PFSK-1 (cell line): ENCODE measurements at regions not wholly inside any gene's neighbourhood (a gene's known extent, or its start where the extent isn't known, plus 50 kb on each side); places are given as distances from the start of the nearest gene placed in this dataset.

Experiments
- FOXP2 ChIP-seq: optimal IDR thresholded peaks from 2 replicates; pipeline ENCODE3; 2011; ENCODE audit warnings: borderline replicate concordance, control low read depth, inconsistent platforms; ENCODE audit not compliant: insufficient read depth; ENCODE audit errors: extremely low read length, extremely low read depth
- POLR2AphosphoS5 ChIP-seq: IDR thresholded peaks from 2 replicates; pipeline ENCODE4 v1.6.1; 2012; ENCODE audit warnings: low read depth, mild to moderate bottlenecking, control low read depth, low read length, moderate library complexity
- REST ChIP-seq, 2 experiments: IDR thresholded peaks; 2 replicates each; pipeline versions ENCODE4 v1.6.1 to v1.8.0; 2011 to 2012; ENCODE audit warnings: low read depth in 2 of 2, low read length in 2 of 2, control low read depth in 1 of 2, inconsistent platforms in 1 of 2, mild to moderate bottlenecking in 1 of 2, moderate library complexity in 1 of 2; ENCODE audit not compliant: insufficient read depth in 1 of 2
- SIN3A ChIP-seq: IDR thresholded peaks from 2 replicates; pipeline ENCODE4 v1.6.1; 2012; ENCODE audit warnings: mild to moderate bottlenecking, low read length, moderate library complexity, borderline replicate concordance; ENCODE audit not compliant: insufficient read depth
- TAF1 ChIP-seq: IDR thresholded peaks from 2 replicates; pipeline ENCODE4 v1.6.1; 2012; ENCODE audit warnings: low read length, control low read depth, borderline replicate concordance; ENCODE audit not compliant: insufficient read depth

- TF ChIP-seq SIN3A (no peak), POLR2AphosphoS5 (no peak), REST (IDR thresholded peaks at IDR 0.05; ENCODE audit: insufficient read depth in 1 of 2, low read depth in 2 of 2, low read length in 2 of 2) (no peak), TAF1 (no peak), FOXP2 (no peak)
Observed at GRCh38 chr4:41432219-41432618, 105.7 kb upstream of the LIMCH1 start.

GRCh38 chr4:41432881-41433280, 105.1 kb upstream of the LIMCH1 start:
- no peak for TF ChIP-seq TAF1
- TF ChIP-seq SIN3A = no peak
- no peak for TF ChIP-seq POLR2AphosphoS5
- no peak for TF ChIP-seq FOXP2
- no peak for TF ChIP-seq REST (IDR thresholded peaks at IDR 0.05; ENCODE audit: insufficient read depth in 1 of 2, low read depth in 2 of 2, low read length in 2 of 2)

GRCh38 chr4:41433361-41433760, 104.6 kb upstream of the LIMCH1 start:
- TF ChIP-seq REST (IDR thresholded peaks at IDR 0.05; ENCODE audit: insufficient read depth in 1 of 2, low read depth in 2 of 2, low read length in 2 of 2) (no peak), FOXP2 (no peak), POLR2AphosphoS5 (no peak)

GRCh38 chr4:41435510-41435909, 102.4 kb upstream of the LIMCH1 start:
- TF ChIP-seq TAF1 (no peak), SIN3A (no peak), REST (IDR thresholded peaks at IDR 0.05; ENCODE audit: insufficient read depth in 1 of 2, low read depth in 2 of 2, low read length in 2 of 2) (no peak), POLR2AphosphoS5 (no peak), FOXP2 (no peak)

GRCh38 chr4:41436419-41436818, 101.5 kb upstream of the LIMCH1 start:
- TF ChIP-seq TAF1 (no peak), REST (IDR thresholded peaks at IDR 0.05; ENCODE audit: insufficient read depth in 1 of 2, low read depth in 2 of 2, low read length in 2 of 2) (no peak), FOXP2 (no peak), SIN3A (no peak), POLR2AphosphoS5 (no peak)
